Fibroblast of gingiva (primary cell): ENCODE measurements at regions not wholly inside any gene's neighbourhood (a gene's known extent, or its start where the extent isn't known, plus 50 kb on each side); places are given as distances from the start of the nearest gene placed in this dataset.

Source experiments
- DNase-seq: peaks from one replicate; pipeline ENCODE4 v3.0.0-alpha.2; 2011; ENCODE audit warnings: low read depth

DNA sequence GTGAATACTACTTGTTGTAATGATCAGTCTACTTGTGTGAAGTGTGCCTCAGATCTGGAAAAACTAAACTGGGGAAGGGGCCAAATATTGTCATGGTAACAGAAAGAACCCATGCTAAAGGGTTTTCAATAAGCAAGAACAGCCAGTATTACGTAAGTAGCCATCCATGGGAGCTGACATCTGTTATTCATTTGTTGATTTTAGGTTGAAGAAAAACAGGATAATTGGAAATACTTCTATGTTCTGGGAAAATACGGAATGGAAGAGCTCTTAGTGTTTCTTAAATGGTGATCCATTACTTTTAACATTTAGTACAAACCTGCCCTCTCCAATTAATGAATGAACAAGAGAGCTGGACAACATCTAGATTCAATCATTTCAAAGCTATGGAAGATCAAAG lies 485.8 kb downstream of the NTRK2 start:
- peak; percentile 69 for DNase-seq

DNA sequence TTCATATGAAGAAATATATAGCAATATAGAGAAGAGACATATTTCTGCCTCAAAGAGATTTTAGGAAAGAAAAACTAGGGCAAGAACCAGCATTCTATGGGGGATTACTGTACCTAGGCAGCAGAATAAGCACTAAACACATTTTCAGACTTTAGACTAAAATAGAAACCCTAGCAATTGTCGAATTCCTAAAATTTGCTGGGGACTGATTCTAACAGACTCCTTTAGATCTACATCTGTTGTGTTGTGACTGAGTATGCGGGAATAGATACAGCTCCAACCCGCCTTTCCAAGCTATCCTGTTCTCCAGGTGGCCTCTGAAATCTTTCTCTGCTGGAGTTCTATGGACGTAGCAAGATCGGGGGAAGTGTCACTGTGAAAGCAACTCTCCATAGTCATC lies 482.2 kb downstream of the NTRK2 start:
- DNase-seq = no peak

DNA sequence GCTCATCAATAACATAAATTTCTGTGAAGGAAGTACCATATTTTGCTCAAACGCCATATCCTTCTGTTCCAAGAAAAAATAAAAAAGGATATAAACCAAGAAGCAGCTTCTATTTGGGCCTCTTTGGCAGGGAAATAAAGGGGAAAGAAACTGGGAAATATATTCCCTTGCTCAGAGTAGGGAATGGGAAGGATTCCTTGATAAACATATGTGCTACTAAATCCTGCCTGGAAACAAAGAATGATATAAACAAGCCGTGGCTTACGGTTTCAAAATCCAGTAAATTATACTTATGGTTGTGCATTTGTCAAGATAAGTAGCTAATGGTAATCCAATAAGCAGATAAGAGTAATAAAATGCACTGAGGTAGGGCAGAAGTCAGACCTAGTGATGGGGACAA lies 481.6 kb downstream of the NTRK2 start:
- DNase-seq = no peak

GRCh38 chr9:85147046-85147640 lies 477.6 kb downstream of the NTRK2 start:
- no peak for DNase-seq

GRCh38 chr9:85142968-85143367 lies 473.4 kb downstream of the NTRK2 start:
- no peak for DNase-seq

GRCh38 chr9:85142496-85142911 lies 473.0 kb downstream of the NTRK2 start:
- peak; percentile 73 for DNase-seq

DNA sequence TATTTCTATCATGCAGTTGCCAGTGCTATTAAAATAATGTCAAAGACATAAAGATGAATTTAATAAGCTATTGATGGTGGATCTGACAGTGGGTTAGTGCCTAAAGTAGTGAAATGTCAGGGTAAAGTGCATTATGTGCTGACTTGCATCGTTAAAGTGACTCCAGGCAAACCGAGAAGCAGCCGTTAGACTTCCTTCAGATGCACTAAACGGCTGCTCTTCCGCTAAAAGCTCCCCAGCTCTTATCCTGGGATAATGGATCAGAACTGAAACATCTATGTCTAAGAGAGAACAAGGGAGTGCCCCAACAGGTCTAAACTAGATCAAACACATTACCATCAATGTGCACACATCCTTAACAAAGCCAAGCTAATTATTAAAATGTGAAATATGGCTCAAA lies 468.2 kb downstream of the NTRK2 start:
- no peak for DNase-seq

DNA sequence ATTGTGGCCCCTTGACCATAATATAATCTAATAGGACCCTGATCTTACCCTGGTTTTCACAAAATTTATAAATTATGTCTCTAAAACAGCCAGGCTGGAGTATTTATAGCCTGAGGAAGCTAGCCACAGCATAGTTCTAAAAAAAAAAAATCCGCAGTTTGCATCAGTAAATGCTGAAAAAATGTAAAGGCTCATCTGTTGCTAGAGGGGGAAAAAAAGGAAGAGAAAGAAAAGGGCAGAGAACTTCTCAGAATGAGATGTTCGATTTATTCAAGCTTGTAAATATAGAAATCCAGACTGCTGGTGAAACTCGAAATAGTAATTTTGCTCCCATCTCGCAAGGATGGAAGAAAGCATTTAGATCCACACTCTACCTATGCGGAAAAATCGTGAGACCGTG lies 467.5 kb downstream of the NTRK2 start:
- DNase-seq = no peak

DNA sequence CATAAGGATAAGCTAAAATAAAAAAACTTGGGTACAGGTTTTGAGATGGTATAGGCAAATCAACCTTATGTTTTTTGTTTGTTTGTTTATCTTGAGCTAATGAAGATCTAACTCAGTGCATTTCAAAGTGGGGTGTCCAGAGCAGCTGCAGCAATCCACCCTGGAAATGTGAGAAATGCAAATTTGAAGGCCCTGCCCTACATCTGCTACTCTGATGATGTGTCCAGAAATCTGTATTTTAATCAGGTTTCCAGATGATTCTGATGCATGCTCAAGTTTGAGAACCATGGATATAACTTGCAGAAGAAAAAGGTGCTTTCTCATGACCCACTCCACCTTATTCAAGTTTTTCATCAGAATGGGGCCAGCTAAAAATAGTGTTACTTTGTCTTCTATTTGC lies 467.0 kb downstream of the NTRK2 start:
- no peak for DNase-seq

DNA sequence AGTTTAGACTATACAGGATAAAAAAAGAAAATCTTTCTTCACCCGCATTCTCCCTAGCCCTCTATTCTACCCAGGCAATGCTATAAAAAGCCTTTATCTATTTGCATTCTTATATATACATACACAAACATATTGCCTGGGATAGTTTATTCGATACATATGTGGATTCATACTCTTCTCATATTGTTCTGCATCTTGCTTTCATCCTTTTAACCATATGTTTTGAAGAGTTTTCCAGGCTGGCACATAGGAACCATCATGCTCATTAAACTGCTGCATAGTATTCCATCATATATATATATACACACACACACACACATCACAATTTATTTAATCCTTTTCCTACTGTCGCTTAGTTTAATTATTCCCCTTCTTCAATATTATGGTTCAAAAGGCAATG lies 461.2 kb downstream of the NTRK2 start:
- DNase-seq = no peak

- no peak for DNase-seq
Observed at GRCh38 chr9:85130260-85130659, 460.7 kb downstream of the NTRK2 start.

- no peak for DNase-seq
Observed at GRCh38 chr9:85129514-85129913, 460.0 kb downstream of the NTRK2 start.

- no peak for DNase-seq
Observed at GRCh38 chr9:85118990-85119755, 449.6 kb downstream of the NTRK2 start.

GRCh38 chr9:85117831-85118230 lies 448.3 kb downstream of the NTRK2 start:
- no peak for DNase-seq

GRCh38 chr9:85115473-85115872 lies 445.9 kb downstream of the NTRK2 start:
- no peak for DNase-seq

- DNase-seq = no peak
Observed at GRCh38 chr9:85114799-85115198, 445.3 kb downstream of the NTRK2 start.

DNA sequence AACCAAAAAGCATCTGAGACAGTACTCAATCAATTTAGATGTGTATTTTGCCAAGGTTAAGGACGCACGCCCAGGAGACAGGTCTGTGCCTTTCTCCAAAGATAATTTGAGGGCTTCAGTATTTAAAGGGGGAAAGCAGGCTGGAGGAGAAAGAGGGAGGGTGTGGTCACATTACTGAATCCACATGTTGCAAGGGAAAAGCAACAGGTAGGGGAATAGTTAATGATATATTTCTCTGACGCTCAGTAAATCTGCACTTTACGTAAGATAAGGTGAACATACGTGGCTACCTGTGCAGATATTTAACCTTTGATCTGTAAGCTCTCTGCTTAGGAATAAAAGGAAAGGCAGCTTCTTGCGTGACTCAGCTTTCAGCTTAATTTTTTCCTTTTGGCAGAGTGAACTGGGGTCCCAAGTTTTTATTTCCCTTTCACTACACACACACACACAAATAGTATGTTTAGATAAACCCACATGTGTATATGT lies 443.4 kb downstream of the NTRK2 start:
- no peak for DNase-seq

DNA sequence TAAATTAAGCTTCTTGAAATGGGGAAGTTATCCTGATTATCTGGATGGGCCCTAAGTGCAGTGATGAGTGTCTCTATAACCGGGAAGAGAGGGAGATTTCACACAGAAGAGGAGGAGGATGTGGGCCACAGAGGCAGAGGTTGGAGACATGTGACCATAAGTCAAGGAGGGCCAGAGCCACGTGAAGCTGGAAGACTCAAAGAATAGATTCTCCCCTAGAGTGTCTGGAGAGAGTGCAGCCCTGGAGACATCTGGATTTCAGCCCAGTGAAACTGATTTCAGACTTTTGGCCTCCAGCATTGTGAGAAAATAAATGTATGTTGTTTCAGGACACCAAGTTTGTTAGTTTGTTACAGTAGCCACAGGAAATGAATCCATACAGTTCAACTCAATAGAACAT lies 442.9 kb downstream of the NTRK2 start:
- no peak for DNase-seq

DNA sequence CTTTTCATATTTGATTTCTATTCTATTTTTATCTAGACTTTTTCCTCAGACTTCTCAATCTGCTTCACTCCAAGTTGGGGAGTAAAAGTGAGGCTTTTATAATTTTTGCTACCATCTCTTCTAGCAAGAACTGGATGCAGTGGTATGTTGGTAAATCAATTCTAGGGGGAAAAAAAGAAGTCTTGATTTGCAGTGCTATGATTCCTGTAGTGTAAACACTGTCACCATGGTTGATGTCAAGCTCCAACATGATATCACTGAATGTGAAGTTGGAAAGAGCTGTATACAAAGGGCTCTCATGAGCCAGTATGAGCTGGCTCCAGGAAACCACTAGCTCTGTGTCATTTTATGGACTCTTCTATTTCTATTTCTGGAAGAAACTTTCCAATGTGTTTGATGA lies 439.2 kb downstream of the NTRK2 start:
- DNase-seq = no peak

GRCh38 chr9:85108229-85108628 lies 438.7 kb downstream of the NTRK2 start:
- DNase-seq = no peak

- DNase-seq = no peak
Observed at GRCh38 chr9:85089188-85089969, 419.9 kb downstream of the NTRK2 start.

- no peak for DNase-seq
Observed at GRCh38 chr9:85081963-85082362, 412.4 kb downstream of the NTRK2 start.

- DNase-seq = no peak
Observed at GRCh38 chr9:85079349-85079748, 409.8 kb downstream of the NTRK2 start.
